GM06990 (cell line): ENCODE measurements at regions not wholly inside any gene's neighbourhood (a gene's known extent, or its start where the extent isn't known, plus 50 kb on each side); places are given as distances from the start of the nearest gene placed in this dataset.

Source experiments
- DNase-seq: peaks from one replicate; pipeline ENCODE4 v3.0.0-alpha.2; 2011; ENCODE audit not compliant: insufficient read length; ENCODE audit errors: extremely low read depth
- H3K27me3 ChIP-seq: replicated peaks from 2 replicates; pipeline ENCODE4 v1.6.0; 2011; ENCODE audit warnings: low read length; ENCODE audit not compliant: control insufficient read depth, insufficient read depth
- H3K36me3 ChIP-seq: 2 replicates; pipeline ENCODE4 v1.5.1; 2011; ENCODE audit warnings: low read length; ENCODE audit not compliant: control insufficient read depth, insufficient read depth
- H3K4me3 ChIP-seq: replicated peaks from 2 replicates; pipeline ENCODE4 v1.5.1; 2011; ENCODE audit warnings: low read depth, mild to moderate bottlenecking, control low read depth, low read length
- TF ChIP-seq, protein P1 (sequence below): IDR thresholded peaks from 2 replicates; pipeline ENCODE4 v1.5.1; 2011; ENCODE audit warnings: low read length, control low read depth, mild to moderate bottlenecking, inconsistent platforms; ENCODE audit not compliant: insufficient read depth, poor library complexity, severe bottlenecking

DNA sequence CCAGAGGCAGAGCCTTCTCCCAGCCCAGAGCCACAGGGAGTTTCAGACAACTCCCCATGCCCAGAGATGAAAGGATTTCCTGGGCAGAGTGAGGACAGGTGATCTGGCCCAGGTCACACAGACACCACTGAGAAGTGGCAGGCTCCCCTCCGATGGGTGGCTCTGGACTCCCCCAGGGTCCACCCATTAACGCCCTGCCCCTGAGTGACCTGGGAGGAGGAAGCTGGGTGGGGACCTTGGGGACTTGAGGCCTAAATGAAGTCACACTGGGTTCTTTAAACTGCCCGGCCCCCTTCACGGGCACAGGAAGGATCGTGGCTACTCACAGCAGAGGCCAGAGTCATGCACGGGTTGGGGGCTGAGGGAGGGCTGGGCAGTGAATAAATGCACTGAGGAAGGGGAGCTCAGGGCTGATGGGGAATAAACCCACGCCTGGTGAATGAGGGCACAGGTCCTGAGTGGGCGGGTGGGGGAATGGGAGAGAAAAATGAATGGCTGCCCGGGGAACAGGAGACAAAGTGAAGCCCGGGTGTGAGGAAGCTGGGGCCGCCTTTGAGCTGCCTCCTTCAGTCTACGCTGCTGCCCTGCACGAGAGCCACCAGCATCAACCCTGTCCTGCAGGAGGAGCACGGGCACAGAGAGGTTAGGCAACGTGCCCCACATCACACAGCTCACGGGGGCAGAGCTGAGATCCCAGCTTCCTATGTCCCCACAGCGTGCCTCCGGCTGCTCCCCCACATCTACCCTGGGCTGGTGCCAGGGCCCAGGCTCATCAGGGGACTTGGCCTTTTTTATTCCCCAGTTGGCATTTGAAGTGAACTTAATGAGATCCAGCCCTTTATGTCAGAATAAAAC lies 404.3 kb downstream of the MATN1 start:
- no peak for DNase-seq
- no peaks in the 10 kb centered on the region for H3K36me3 ChIP-seq
- H3K4me3 ChIP-seq, result no peak overlapping the region
- TF ChIP-seq, protein P1, sequence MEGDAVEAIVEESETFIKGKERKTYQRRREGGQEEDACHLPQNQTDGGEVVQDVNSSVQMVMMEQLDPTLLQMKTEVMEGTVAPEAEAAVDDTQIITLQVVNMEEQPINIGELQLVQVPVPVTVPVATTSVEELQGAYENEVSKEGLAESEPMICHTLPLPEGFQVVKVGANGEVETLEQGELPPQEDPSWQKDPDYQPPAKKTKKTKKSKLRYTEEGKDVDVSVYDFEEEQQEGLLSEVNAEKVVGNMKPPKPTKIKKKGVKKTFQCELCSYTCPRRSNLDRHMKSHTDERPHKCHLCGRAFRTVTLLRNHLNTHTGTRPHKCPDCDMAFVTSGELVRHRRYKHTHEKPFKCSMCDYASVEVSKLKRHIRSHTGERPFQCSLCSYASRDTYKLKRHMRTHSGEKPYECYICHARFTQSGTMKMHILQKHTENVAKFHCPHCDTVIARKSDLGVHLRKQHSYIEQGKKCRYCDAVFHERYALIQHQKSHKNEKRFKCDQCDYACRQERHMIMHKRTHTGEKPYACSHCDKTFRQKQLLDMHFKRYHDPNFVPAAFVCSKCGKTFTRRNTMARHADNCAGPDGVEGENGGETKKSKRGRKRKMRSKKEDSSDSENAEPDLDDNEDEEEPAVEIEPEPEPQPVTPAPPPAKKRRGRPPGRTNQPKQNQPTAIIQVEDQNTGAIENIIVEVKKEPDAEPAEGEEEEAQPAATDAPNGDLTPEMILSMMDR, result no peak
- H3K27me3 ChIP-seq, result no peaks in the 10 kb centered on the region; the same call in 1 of the 2 replicates

DNA sequence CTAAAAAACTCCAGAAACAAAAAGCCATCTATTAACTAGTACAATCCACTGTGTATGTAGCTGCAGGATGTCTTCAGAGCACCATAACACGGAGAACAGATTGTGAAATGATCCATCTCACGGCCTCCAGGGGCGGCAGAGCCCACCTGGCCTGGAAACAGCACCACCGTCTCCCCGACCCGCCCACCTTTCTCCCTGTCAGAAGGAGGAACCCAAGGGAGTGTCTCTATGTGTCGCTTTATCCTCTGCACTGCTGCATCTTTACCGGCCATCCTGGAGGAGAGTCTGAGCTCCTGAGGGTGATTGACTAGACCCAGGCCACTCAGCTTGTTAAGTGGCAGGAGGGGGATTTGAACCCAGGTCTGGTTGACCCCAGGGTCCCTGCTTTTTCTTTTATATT lies 405.0 kb downstream of the MATN1 start:
- H3K36me3 ChIP-seq, result no peaks in the 10 kb centered on the region
- no peaks in the 10 kb centered on the region; the same call in 1 of the 2 replicates for H3K27me3 ChIP-seq
- no peak for DNase-seq
- H3K4me3 ChIP-seq, result no peak overlapping the region
- TF ChIP-seq, protein P1, result no peak

DNA sequence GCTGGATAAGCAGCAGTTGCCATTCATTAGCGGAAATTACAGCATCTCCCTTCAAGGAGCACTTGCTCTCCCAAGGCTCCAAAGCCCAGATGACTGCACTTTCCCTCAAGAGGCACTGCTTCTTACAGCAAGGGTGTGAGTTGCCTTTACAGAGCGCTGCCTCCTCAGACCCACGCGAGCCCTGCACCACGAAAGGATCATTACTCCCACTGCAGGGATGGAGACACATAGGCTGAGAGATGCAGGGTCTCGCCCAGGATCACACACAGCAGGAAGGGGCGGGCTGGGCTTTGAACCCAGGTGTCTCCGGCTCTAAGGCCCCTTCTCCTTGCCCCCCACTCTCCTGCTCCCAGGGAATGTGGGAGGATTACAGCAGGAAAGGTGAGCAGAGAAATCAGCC lies 405.5 kb downstream of the MATN1 start:
- H3K4me3 ChIP-seq, result no peak overlapping the region
- no peaks in the 10 kb centered on the region; the same call in 1 of the 2 replicates for H3K27me3 ChIP-seq
- DNase-seq, result no peak
- H3K36me3 ChIP-seq, result no peaks in the 10 kb centered on the region
- TF ChIP-seq, protein P1, result no peak

DNA sequence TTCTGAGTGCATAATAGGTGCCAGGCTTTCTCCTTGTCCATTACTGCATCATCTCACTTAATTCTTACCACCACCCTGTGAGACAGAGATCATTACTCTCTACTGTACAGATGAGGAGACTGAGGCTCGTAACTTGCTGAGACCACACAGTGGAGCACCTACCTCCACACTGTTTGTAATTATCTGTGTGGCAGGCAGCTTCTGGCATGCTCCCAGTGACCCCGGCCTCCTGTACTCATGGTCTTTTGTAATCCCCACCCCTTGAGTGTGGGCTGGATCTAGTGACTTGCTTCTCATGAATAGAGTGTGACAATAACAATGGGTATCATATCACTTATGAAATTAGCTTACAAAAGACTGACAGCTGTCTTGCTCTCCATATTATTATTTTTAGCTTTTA lies 407.3 kb downstream of the MATN1 start:
- no peaks in the 10 kb centered on the region; the same call in 1 of the 2 replicates for H3K27me3 ChIP-seq
- TF ChIP-seq, protein P1, result no peak
- H3K36me3 ChIP-seq, result no peaks in the 10 kb centered on the region
- DNase-seq, result no peak
- no peak overlapping the region for H3K4me3 ChIP-seq

DNA sequence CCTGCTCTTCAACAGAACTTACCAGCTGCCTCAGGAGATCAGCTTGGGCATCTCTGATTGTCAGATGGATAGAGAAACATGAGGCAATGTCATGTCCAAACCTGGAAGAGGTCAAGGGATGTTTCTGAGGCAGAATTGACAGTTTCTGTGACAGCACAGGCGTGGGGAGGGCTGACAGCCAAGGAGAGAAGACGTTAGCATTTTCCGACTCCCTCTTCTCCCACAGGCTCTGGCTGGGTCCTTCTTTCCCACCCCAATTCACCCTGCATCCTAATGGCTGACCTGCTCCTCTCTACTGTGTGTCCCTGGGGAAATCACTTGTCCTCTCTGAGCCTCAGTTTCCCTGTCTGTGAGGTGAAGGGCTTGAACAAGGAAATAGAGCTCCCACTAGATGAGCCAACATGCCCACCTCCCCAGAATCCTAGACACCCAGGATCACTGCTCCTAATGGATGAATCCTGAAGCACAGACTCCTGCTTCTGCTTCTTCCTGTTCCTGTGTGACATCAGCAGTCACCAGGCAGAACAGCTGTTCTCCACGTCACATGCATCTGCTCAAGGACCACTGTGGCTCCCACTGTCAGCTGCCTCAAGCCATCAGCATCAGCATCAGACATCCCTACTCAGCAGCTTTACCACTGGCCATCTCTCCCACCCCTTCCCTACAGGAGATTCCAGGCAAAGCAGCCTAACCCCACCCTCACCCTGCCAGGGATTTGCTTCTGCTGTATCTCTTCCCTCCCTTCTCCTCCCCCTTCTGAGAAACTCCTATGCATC lies 408.0 kb downstream of the MATN1 start:
- DNase-seq, result no peak
- no peaks in the 10 kb centered on the region for H3K36me3 ChIP-seq
- no peaks in the 10 kb centered on the region; the same call in 1 of the 2 replicates for H3K27me3 ChIP-seq
- TF ChIP-seq, protein P1, result no peak
- no peak overlapping the region for H3K4me3 ChIP-seq
